ELR (cell line): ENCODE measurements at regions not wholly inside any gene's neighbourhood (a gene's known extent, or its start where the extent isn't known, plus 50 kb on each side); places are given as distances from the start of the nearest gene placed in this dataset.
A peak's percentile ranks its signal among the peaks of the same experiment; 100 is the strongest.

ENCODE experiments used
- DNase-seq: peaks from one replicate; pipeline ENCODE4 v3.0.0-alpha.2; 2015; ENCODE audit warnings: low read depth

DNA sequence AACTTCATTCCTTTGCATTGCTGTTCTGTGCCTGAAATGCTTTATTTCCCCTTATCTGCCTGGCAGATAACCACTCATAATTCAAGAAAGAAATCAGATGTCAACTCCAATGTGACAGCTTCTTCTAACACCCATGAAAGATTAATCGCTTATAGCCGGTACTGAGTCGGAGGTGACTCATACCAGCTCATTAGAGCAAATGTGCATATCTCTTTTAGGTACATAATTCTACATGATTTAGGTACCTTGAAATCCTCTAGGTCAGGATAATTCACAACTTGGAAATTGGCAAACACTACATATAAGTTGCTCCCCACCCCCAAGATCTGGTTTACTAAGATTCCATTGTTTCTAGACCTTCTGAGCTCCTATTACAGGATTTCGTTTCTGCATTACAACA, 554.4 kb upstream of the SORCS1 start:
- peak; percentile 34 for DNase-seq

GRCh38 chr10:107717046-107717445, 552.5 kb upstream of the SORCS1 start:
- DNase-seq = no peak

GRCh38 chr10:107715565-107715964, 551.1 kb upstream of the SORCS1 start:
- DNase-seq = peak; percentile 3

- peak; percentile 34 for DNase-seq
Measured at GRCh38 chr10:107708981-107709380, 544.5 kb upstream of the SORCS1 start.

- DNase-seq = no peak
Measured at GRCh38 chr10:107706096-107706725, 541.7 kb upstream of the SORCS1 start.

GRCh38 chr10:107701943-107702342, 537.4 kb upstream of the SORCS1 start:
- no peak for DNase-seq

GRCh38 chr10:107692072-107692471, 527.6 kb upstream of the SORCS1 start:
- DNase-seq = no peak

GRCh38 chr10:107689323-107689722, 524.8 kb upstream of the SORCS1 start:
- no peak for DNase-seq

DNA sequence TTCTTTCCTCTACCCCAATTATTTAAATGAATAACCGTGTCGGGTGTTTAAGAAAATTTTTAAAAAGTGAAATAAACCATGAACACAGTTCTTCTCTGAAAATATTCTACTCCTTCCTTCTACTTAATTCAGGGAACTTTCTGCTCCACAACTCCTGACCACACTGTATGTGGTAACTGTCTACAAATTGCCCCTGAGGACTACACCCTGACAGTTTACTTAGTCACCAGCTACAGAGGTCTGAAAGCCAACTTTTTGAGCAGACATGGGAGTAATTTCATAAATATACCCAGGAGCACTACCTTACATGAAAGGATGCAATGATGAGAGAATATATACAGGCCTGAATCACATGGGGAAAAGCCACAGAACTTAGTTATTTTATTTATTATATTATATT, 523.2 kb upstream of the SORCS1 start:
- DNase-seq = peak; percentile 45

DNA sequence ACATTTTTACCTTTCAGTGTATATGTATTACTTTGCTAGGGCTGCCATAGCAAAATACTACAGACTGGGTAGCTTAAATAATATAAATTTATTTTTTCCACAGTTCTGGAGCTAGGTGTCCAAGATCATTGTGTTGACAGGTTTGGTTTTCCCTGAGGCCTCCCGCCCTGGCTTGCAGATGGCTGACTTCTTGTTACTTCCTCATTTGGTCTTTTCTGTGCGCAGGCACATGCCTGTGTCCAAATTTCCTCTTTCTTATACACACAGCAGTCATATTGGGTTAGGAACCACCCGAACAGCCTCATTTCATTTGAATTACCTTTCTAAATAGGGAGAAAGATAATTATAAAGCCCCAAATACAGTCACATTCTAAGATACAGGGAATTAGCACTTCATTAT, 521.6 kb upstream of the SORCS1 start:
- DNase-seq = no peak

- DNase-seq = no peak
Measured at GRCh38 chr10:107671960-107672359, 507.5 kb upstream of the SORCS1 start.

DNA sequence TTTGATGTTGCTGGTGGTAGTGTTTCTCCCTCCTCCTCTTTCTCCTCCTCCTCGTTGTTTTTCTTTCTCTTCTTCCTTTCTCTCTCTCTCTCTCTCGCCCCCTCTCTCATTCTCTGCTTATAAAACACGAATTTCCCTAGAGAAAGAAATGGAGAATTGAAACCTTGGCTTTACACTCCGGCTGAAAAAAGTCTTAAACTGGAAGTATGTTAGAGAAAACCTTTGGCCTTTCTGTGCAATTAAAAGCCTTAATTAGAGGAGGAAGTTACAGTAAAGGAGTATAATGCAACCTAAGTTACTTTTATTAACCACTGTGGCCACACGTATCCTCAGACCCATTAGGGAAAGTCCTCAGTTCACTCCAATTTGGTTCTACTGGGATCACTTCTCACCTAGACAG, 501.7 kb upstream of the SORCS1 start:
- DNase-seq = no peak

- no peak for DNase-seq
Measured at GRCh38 chr10:107665459-107665858, 501.0 kb upstream of the SORCS1 start.

DNA sequence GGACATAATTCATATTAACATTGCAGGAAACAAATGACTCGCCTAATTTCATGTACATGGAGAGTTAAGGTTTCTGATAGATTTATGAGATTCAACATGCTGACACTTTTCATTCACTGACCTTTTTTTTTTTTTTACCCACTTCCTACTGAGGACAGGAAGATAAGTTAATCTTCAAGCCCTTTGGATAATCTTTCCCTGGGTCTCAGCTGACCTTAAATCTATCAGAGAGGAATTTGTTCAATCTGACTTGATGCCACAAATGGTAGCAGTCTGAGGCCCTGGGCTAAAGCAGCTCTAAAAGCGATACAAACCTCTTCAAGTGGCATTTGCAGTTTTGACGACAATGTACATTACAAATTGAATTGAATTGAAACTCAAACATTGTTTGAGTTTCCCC, 493.3 kb upstream of the SORCS1 start:
- DNase-seq = no peak

- DNase-seq = no peak
Measured at GRCh38 chr10:107656932-107657331, 492.4 kb upstream of the SORCS1 start.

DNA sequence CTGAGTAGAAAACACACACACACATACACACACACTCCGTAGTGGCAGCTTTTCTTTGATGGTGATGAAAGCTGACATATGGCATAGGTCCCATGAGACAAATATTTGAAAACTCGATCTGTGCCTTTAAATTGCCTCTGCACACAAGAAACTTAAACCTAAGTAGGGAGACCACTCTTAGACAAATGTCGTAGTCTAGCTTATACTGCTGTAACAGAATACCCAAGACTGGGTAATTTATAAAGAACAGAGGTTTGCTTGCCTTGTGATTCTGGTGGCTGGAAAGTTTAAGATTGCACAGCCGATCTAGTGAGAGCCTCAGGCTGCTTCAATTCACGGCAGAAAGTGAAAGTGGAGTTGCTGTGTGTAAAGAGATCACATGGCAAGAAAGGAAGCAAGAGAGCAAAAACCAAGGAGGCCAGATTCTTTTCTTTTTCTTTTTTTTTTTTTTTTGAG, 489.4 kb upstream of the SORCS1 start:
- peak; percentile 65 for DNase-seq

DNA sequence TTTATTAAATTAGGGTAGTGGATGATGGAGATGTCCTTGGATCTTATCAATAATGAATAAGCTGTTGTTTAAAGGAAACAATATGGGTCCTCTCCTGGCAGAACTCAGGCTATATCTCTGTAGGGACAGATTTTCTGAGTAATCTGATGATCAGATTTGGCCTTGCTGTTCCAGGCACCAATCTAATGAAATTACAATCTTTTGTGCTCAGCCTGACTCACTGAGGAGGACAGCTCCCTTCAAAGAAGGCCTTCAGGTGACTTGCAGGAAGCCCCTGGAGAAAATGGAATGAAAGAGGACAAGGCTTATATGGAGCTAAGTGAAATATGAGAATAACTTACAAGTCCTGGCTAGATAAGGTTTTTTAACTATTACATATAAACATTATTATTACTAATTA, 486.4 kb upstream of the SORCS1 start:
- DNase-seq = no peak

DNA sequence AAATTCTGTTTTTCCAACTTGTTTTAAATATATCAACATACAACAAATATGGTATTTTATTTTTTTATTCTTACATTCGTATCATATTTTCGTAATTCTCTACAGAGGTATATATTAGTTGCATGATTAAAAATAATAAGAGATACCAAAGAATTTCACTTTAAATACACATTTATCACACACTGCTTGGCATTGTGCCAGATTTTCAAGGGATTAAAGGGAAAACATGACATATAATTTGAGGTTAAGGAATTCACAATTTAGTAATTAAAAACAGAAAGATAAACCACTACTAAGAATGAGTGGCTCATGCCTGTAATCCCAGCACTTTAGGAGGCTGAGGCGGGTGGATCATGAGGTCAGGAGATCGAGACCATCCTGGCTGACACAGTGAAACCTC, 484.7 kb upstream of the SORCS1 start:
- DNase-seq = no peak

DNA sequence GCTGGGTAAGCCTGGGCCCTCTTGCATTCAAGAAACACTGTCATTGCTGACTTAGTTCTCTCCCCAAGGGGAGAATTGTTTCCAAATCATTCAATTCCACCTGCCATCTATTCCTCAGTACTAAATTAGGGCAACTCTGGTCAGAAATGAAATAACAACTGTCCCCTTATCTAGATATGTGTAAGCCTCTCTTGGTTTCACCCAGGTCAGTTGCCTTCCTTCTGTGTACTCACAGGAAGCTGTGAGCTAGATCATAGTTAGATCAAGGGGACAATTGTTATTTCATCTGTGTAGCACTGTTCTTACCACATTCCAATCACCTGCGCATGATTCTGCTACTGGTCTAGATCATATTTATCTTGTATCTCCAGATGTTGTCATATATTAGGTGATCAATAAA, 483.0 kb upstream of the SORCS1 start:
- no peak for DNase-seq

DNA sequence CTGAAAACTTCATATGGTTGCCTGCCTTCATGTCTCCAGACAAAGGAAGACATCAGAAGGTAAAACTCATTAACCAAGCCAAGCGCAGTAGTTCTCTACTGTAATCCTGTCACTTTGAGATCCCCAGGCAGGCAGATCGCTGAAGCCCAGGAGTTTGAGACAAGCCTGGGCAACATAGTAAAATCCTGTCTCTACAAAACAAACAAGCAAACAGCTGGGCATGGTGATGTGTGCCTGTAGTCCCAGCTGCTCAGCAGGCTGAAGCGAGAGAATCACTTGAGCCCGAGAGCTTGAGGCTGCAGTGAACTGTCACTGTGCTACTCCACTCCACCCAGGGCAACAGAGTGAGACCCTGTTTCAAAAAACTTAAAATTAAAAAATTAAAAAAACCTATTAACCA, 467.4 kb upstream of the SORCS1 start:
- no peak for DNase-seq

DNA sequence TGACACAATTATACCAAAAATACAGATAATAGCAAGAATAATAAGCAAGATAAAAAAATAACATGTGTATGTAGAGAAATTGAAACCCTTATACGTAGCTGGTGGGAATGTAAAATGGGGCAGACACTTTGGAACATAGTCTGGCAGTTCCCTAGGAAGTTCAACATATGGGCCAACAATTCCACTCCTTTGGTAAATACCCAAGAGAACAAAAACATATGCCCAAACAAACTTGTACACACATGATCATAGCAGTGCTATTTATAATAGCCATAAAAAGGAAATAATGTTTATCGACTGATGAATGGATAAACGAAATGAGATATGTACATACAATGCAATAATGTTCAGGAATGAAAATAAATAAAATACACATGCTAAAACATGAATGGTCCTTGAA, 462.4 kb upstream of the SORCS1 start:
- no peak for DNase-seq

DNA sequence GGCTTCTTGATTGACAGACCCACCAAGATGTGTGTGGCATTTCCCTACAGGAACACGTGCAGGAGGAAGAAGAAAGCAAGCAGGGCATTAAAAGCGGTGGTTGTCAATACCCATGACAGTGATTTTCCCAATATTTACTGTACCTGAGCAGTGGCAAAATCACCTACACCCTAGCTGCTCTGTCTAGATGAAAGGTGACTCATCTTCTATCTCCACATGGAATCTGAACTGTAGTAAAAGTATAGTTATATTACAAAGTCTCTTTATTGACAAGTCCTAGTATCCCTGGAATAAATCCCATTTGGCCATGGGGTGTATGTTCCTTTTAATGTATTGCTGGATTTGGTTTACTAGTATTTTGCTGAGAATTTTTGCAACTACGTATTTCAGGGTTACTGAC, 458.8 kb upstream of the SORCS1 start:
- DNase-seq = no peak

DNA sequence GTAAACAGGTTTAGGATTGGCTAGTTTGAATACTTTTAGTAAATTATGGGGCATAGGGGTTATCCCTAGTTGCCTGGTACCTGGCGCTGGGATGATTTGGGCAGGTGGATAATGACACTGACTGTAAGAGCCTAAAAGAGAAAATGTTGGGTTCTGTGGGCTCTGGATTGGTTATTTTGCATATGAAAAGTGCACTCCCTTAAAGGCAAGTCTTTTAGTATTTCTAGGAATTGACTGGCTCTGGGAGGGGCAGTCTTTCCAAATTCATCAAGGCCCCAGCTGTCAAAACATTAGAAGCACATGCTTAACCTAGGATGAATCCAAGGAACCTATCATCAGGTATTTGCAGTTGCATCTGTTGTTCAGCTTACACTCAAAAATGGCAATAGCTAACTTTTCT, 454.6 kb upstream of the SORCS1 start:
- DNase-seq = no peak

DNA sequence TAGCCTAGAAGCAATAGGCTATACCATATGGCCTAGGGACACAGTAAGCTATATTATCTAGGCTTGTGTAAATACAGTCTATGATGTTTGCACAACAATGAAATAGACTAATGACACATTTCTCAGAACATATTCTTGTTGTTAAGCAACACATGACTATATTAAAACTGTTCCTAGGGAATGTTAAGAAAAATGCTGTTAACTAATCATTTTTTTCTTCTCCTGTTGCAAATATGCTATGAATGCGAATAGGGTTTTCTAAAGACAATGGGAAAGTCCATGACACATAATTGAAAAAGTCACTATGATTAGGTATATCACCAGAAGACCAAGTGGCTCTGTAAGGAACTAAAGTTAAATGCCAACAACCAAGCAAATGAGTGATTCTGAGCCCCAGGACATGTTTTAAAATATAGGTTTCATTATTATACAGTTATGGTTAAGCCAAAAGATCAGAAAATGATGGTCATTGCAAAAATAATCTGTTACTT, 454.0 kb upstream of the SORCS1 start:
- DNase-seq = peak; percentile 3
